Calu3 (cell line): ENCODE measurements at regions not wholly inside any gene's neighbourhood (a gene's known extent, or its start where the extent isn't known, plus 50 kb on each side); places are given as distances from the start of the nearest gene placed in this dataset.

Experiments used
- BruUV-seq: library from RNA; stranded (reverse); fragments of 400-500 nt; replicated peaks from 2 replicates; lab custom pipeline; 2021; lab: Mats Ljungman, UMichigan
- CTCF ChIA-PET: fragments of 300-600 bp; sonication (Branson Sonifier 250); formaldehyde crosslinking; loops from one replicate; lab custom pipeline; 2022; ENCODE audit warnings: antibody characterized with exemption; lab: Charles Lee
- DNase-seq: peaks from one replicate; pipeline ENCODE4 v3.0.0; 2022
- H3K27ac Mint-ChIP-seq: one replicate; pipeline ENCODE4 v1.8.0; 2022; ENCODE audit warnings: mixed read lengths; ENCODE audit not compliant: unreplicated experiment
- H3K27me3 Mint-ChIP-seq: one replicate; pipeline ENCODE4 v1.8.0; 2022; ENCODE audit warnings: mixed read lengths; ENCODE audit not compliant: unreplicated experiment
- H3K36me3 Mint-ChIP-seq: one replicate; pipeline ENCODE4 v1.8.0; 2022; ENCODE audit warnings: mild to moderate bottlenecking, moderate library complexity, mixed read lengths; ENCODE audit not compliant: insufficient read depth, unreplicated experiment
- H3K4me1 Mint-ChIP-seq: one replicate; pipeline ENCODE4 v1.8.0; 2022; ENCODE audit warnings: mild to moderate bottlenecking, low read depth, mixed read lengths; ENCODE audit not compliant: unreplicated experiment
- H3K4me3 Mint-ChIP-seq: one replicate; pipeline ENCODE4 v1.8.0; 2022; ENCODE audit warnings: mild to moderate bottlenecking, low read depth, moderate library complexity, mixed read lengths; ENCODE audit not compliant: unreplicated experiment
- H3K9me3 Mint-ChIP-seq: one replicate; pipeline ENCODE4 v1.8.0; 2022; ENCODE audit warnings: low read depth, mixed read lengths; ENCODE audit not compliant: unreplicated experiment
- intact Hi-C: fragments of 100-400 bp; cut with micrococcal nuclease; formaldehyde crosslinking; loops from one replicate; pipeline ENCODE4 v1.10.0; 2022; ENCODE audit not compliant: unreplicated experiment
- TF ChIP-seq, protein P1 (sequence below): fragments of 200-600 bp; IDR thresholded peaks from one replicate; pipeline ENCODE4 v1.8.0; 2022; ENCODE audit warnings: antibody characterized with exemption; ENCODE audit not compliant: unreplicated experiment

DNA sequence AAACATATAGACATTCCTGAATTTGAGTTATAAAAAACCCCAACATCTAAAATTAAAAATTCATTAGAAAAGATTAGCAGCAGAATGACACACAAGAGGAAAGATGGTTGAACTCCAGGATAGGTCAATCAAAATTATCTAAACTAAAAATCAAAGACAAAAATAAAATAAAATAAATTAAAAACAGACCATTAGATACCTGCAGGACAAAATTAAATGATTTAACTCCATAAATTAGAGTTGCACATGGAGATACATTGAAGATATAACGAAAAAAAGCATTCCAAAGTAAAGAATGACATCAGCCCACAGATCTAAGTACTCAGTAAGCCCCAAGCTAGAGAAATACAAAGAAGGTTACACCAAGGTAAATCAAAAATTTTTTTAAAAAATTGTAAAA lies 226.1 kb upstream of the SORCS1 start:
- intact Hi-C loops: no loop called here
- no TSS peak for BruUV-seq
- no peak overlapping the region for H3K27ac Mint-ChIP-seq
- no peaks in the 10 kb centered on the region for H3K36me3 Mint-ChIP-seq
- no peaks in the 10 kb centered on the region for H3K27me3 Mint-ChIP-seq
- no peaks in the 10 kb centered on the region for H3K4me1 Mint-ChIP-seq
- no peak overlapping the region for H3K4me3 Mint-ChIP-seq
- CTCF ChIA-PET: no interaction called here
- TF ChIP-seq, protein P1, sequence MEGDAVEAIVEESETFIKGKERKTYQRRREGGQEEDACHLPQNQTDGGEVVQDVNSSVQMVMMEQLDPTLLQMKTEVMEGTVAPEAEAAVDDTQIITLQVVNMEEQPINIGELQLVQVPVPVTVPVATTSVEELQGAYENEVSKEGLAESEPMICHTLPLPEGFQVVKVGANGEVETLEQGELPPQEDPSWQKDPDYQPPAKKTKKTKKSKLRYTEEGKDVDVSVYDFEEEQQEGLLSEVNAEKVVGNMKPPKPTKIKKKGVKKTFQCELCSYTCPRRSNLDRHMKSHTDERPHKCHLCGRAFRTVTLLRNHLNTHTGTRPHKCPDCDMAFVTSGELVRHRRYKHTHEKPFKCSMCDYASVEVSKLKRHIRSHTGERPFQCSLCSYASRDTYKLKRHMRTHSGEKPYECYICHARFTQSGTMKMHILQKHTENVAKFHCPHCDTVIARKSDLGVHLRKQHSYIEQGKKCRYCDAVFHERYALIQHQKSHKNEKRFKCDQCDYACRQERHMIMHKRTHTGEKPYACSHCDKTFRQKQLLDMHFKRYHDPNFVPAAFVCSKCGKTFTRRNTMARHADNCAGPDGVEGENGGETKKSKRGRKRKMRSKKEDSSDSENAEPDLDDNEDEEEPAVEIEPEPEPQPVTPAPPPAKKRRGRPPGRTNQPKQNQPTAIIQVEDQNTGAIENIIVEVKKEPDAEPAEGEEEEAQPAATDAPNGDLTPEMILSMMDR: no peak
- H3K9me3 Mint-ChIP-seq: peaks cover 5% of the 10 kb centered on the region
- DNase-seq: no peak

DNA sequence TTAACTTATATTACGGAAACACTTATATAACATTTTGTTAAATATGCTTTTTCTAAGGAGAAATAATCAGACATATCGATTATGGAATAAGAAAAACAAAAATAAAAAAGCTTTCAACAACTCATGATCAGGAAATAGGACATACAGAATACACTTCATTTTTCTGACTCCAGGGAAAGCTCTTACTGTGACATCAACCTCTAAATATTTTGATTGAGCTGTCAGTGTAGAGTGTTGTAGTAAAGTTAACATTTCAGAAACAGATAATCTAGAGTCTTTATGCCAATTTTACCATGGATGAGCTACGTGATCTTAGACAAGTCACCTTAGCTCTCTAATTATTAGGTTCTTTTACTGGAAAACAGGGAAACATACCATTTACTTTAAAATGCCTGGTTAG lies 218.9 kb upstream of the SORCS1 start:
- Mint-ChIP-seq H3K4me1 (no peaks in the 10 kb centered on the region), H3K36me3 (no peaks in the 10 kb centered on the region), H3K4me3 (no peak overlapping the region), H3K27ac (no peak overlapping the region), H3K27me3 (no peaks in the 10 kb centered on the region), H3K9me3 (peaks cover 6% of the 10 kb centered on the region)
- no TSS peak for BruUV-seq
- CTCF ChIA-PET: no interaction called here
- TF ChIP-seq, protein P1: no peak
- no peak for DNase-seq
- intact Hi-C loops: no loop called here

DNA sequence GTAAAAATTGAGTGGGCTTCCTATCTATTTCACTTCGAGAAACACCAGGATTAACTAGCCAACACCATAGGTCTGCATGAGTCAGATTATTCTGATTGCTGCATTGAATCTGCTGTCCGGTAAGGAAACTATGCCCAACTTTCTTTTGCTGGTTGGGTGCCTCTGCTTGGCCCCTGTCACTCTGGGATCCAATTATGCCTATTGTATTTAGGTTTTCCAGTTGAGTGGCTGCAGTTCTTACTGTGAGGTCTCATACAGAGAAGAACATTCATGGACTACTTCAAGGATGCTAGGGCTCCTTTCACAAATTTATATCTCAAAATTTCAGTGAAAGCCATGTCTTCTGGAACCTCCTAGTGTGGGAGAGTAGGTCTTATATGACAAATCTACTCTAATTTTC lies 215.1 kb upstream of the SORCS1 start:
- intact Hi-C loops: no loop called here

DNA sequence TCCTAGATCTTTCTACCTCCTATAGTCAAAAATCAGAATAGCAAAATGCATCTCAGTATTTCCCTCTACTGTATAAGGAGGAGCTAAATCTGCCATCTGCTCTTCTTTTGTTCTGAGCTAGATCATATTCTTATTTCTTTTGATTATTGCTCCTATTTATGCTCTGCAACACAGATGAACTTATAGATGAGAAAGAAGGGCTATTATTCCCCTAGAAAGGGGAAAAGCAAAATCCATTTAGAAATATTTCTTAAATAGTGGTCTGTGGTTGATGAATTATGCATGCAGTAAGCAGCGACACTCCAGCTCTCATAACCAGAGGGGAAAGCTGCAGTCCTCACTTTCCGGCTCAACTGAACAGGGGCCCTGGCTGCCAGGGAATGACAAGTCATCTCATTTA lies 207.3 kb upstream of the SORCS1 start:
- intact Hi-C loops: no loop called here
- Mint-ChIP-seq H3K9me3 (peaks cover 2% of the 10 kb centered on the region), H3K4me3 (no peak overlapping the region), H3K36me3 (no peaks in the 10 kb centered on the region), H3K27ac (no peak overlapping the region), H3K27me3 (no peaks in the 10 kb centered on the region), H3K4me1 (no peaks in the 10 kb centered on the region)
- BruUV-seq: no TSS peak
- TF ChIP-seq, protein P1: no peak
- DNase-seq: no peak
- CTCF ChIA-PET: no interaction called here

More for the DNA sequence above, 215.1 kb upstream of the SORCS1 start:
- no peaks in the 10 kb centered on the region for H3K9me3 Mint-ChIP-seq
- CTCF ChIA-PET: no interaction called here
- H3K36me3 Mint-ChIP-seq: no peaks in the 10 kb centered on the region
- TF ChIP-seq, protein P1: no peak
- no peak for DNase-seq
- H3K27me3 Mint-ChIP-seq: no peaks in the 10 kb centered on the region
- BruUV-seq: no TSS peak
- H3K4me3 Mint-ChIP-seq: no peak overlapping the region
- H3K4me1 Mint-ChIP-seq: no peaks in the 10 kb centered on the region
- no peak overlapping the region for H3K27ac Mint-ChIP-seq
